Gastroesophageal sphincter (tissue), 4 donors: ENCODE measurements at regions not wholly inside any gene's neighbourhood (a gene's known extent, or its start where the extent isn't known, plus 50 kb on each side); places are given as distances from the start of the nearest gene placed in this dataset.

ENCODE experiments used
- ATAC-seq: fragments of 150-250 bp; one replicate; pipeline ENCODE4 v1.9.1; 2016; ENCODE audit warnings: mild to moderate bottlenecking, moderate library complexity
- H3K27ac ChIP-seq, 4 donors: fragments of 200-600 bp; sonication (generic) in 3 of 4; 1 replicate in 3 of 4; 2 replicates in 1 of 4; pipeline ENCODE4 v1.5.1; 2016 to 2019
- H3K27me3 ChIP-seq: fragments of 200-600 bp; sonication (generic); one replicate; pipeline ENCODE4 v1.5.1; 2019
- H3K36me3 ChIP-seq, 2 donors: fragments of 200-600 bp; sonication (generic); one replicate each; pipeline ENCODE4 v1.5.1; 2019; ENCODE audit warnings: control low read depth in 1 of 2
- H3K4me1 ChIP-seq, 3 donors: fragments of 200-600 bp; sonication (generic); 1 replicate in 2 of 3; 2 replicates in 1 of 3; pipeline ENCODE4 v1.5.1; 2016 to 2019; ENCODE audit warnings: control low read depth in 2 of 3
- H3K4me3 ChIP-seq, 2 donors: fragments of 200-600 bp; sonication (generic); one replicate each; pipeline ENCODE4 v1.5.1; 2019; ENCODE audit warnings: mild to moderate bottlenecking in 1 of 2, moderate library complexity in 1 of 2
- H3K9me3 ChIP-seq, 3 donors: fragments of 200-600 bp; sonication (generic); one replicate each; pipeline ENCODE4 v1.5.1; 2017 to 2019; ENCODE audit warnings: control low read depth in 2 of 3
- EP300 ChIP-seq: sonication (generic); formaldehyde crosslinking; IDR thresholded peaks from one replicate; pipeline ENCODE4 v1.6.1; 2017; ENCODE audit warnings: antibody characterized with exemption, mild to moderate bottlenecking
- POLR2A ChIP-seq, 2 donors: fragments of 450-650 bp; IDR thresholded peaks; one replicate each; pipeline ENCODE4 v1.6.1; 2017; ENCODE audit warnings: antibody characterized with exemption in 2 of 2, mild to moderate bottlenecking in 2 of 2, moderate library complexity in 1 of 2
- POLR2AphosphoS5 ChIP-seq: sonication (generic); formaldehyde crosslinking; IDR thresholded peaks from one replicate; pipeline ENCODE4 v1.6.1; 2017; ENCODE audit warnings: antibody characterized with exemption
- whole genome bisulfite sequencing, 2 donors: methylation state at CpG; one replicate each; pipeline ENCODE4 v1.1.5; 2018; ENCODE audit warnings: low coverage in 1 of 2; 5-methylcytosine and 5-hydroxymethylcytosine counted together
- TF ChIP-seq, protein P1 (sequence below), 4 experiments: fragments of 200-600 bp in 2 of 4; fragments of 450-650 bp in 2 of 4; sonication (generic) in 1 of 4; IDR thresholded peaks; one replicate each; pipeline ENCODE4 v1.5.1; 2017 to 2019; ENCODE audit warnings: antibody characterized with exemption in 4 of 4, mild to moderate bottlenecking in 2 of 4, moderate library complexity in 2 of 4

DNA sequence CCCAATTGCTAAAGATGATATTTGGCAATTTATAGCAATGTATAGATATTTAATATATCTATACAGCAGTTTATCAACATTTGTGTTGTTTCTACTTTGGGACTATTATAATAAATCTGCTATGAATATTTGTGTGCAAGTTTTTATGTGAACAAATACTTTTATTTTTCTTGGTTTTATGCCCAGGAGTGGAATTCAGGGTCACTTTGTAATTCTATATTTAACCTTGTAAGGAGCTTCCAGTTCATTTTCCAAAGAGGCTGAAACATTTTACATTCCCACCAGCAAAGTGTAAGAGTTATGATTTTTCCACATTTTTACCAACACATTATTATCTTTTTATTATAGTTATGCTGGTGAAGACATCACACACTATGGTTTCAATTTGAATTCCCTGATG lies 801.3 kb downstream of the PCDH18 start:
- H3K27ac ChIP-seq: no peak overlapping the region
- ATAC-seq: no peak
- H3K4me1 ChIP-seq: no peaks in the 10 kb centered on the region
- no peak overlapping the region for H3K4me3 ChIP-seq
- H3K27me3 ChIP-seq: no peaks in the 10 kb centered on the region
- no peaks in the 10 kb centered on the region for H3K36me3 ChIP-seq
- no peaks in the 10 kb centered on the region for H3K9me3 ChIP-seq
- TF ChIP-seq, protein P1, sequence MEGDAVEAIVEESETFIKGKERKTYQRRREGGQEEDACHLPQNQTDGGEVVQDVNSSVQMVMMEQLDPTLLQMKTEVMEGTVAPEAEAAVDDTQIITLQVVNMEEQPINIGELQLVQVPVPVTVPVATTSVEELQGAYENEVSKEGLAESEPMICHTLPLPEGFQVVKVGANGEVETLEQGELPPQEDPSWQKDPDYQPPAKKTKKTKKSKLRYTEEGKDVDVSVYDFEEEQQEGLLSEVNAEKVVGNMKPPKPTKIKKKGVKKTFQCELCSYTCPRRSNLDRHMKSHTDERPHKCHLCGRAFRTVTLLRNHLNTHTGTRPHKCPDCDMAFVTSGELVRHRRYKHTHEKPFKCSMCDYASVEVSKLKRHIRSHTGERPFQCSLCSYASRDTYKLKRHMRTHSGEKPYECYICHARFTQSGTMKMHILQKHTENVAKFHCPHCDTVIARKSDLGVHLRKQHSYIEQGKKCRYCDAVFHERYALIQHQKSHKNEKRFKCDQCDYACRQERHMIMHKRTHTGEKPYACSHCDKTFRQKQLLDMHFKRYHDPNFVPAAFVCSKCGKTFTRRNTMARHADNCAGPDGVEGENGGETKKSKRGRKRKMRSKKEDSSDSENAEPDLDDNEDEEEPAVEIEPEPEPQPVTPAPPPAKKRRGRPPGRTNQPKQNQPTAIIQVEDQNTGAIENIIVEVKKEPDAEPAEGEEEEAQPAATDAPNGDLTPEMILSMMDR (IDR thresholded peaks at IDR 0.05): no peak
- no peak for TF ChIP-seq POLR2AphosphoS5
- TF ChIP-seq EP300: no peak
- no peak for TF ChIP-seq POLR2A (IDR thresholded peaks at IDR 0.05)

DNA sequence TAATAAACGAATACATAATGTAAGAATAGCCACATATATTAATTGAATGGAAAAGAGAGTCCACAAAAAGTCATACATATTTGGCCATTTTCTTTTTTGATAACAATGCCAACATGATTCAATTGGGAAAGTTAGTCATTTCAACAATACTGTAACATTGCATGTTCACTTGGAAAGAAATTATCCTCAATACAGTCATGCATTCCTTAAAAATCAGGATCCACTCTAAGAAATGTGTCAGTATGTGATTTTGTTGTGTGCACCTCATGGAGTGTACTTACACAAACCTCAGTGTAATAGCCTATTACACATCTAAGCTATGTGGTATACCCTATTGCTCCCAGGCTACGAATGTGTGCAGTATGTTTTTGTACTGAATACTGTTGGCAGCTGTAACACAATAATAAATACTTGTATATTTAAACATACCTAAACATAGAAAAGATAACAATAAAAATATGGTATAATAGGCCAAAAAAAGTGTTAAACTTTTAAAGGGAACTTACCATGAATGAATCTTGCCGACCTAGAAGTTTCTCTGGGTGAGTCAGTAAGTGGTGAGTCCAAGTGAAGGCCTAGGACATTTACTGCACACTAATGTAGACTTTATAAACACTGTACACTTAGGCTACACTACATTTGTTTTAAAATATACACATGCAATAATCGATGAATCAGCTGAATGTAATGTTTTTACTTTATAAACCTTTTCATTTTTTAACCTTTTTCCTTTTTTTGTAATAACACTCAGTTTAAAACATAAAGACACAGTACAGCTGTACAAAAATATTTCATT lies 806.8 kb downstream of the PCDH18 start:
- H3K27me3 ChIP-seq: no peaks in the 10 kb centered on the region
- WGBS, 2 donors: 60 to 63% methylated on average over 4 of the region's 4 CpGs
- no peak overlapping the region for H3K27ac ChIP-seq
- H3K9me3 ChIP-seq: no peaks in the 10 kb centered on the region
- no peaks in the 10 kb centered on the region for H3K36me3 ChIP-seq
- TF ChIP-seq EP300 (no peak), POLR2AphosphoS5 (no peak), POLR2A (IDR thresholded peaks at IDR 0.05) (no peak)
- TF ChIP-seq, protein P1 (IDR thresholded peaks at IDR 0.05): no peak
- no peak overlapping the region for H3K4me3 ChIP-seq
- H3K4me1 ChIP-seq: no peaks in the 10 kb centered on the region
- no peak for ATAC-seq

DNA sequence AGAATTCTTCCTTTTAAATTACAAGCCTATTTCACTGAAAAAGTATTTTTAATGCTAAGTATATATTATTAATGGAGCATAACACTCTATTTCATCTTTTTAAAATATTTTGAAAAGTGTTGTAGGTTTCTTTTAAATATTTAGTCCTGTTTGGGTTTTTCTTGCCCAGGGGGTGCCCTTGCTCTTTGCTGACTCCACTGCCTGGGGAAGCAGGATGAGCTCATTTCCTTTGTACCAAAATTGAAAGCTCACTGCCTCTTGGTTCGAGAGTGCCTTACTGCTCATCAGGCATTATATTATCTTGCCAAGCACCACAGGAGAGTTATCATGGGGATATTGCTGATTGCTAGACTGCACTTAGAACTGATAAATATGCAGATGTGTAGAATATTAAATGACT lies 819.2 kb downstream of the PCDH18 start:
- H3K9me3 ChIP-seq: no peaks in the 10 kb centered on the region
- 23% methylated on average over 1 of the region's 1 CpG; no CpG with 5 or more reads in 1 of the 2 donors for WGBS, 2 donors
- no peak for TF ChIP-seq POLR2AphosphoS5
- TF ChIP-seq, protein P1 (IDR thresholded peaks at IDR 0.05): no peak
- no peak for TF ChIP-seq POLR2A (IDR thresholded peaks at IDR 0.05)
- no peak for TF ChIP-seq EP300
- ATAC-seq: no peak
- no peak overlapping the region for H3K27ac ChIP-seq
- H3K4me3 ChIP-seq: no peak overlapping the region
- H3K4me1 ChIP-seq: no peaks in the 10 kb centered on the region
- no peaks in the 10 kb centered on the region for H3K36me3 ChIP-seq
- no peaks in the 10 kb centered on the region for H3K27me3 ChIP-seq

DNA sequence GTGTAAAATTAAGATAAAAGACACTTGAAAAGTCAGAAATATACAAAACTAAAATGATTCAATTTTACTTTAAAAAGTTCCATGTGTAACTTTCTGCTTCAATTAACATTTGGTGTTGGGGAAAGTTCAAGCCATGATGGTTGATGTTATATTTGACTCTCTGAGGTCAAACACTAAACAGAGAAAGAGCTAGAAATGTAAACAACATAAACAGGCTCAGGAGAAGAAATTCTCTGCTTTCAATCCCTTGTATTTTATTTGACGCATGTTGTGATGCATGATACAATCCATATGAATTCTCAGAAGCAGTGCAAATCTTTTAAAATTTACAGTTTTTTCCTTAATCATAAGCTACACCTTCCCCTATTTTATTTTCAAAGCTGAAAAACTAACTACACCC lies 822.4 kb downstream of the PCDH18 start:
- WGBS, 2 donors: 50 to 57% methylated on average over 1 of the region's 1 CpG
- H3K27me3 ChIP-seq: no peaks in the 10 kb centered on the region
- no peak for TF ChIP-seq POLR2A (IDR thresholded peaks at IDR 0.05)
- TF ChIP-seq POLR2AphosphoS5: no peak
- TF ChIP-seq, protein P1 (IDR thresholded peaks at IDR 0.05): no peak
- no peak for TF ChIP-seq EP300
- H3K27ac ChIP-seq: no peak overlapping the region
- no peaks in the 10 kb centered on the region for H3K36me3 ChIP-seq
- no peaks in the 10 kb centered on the region for H3K4me1 ChIP-seq
- H3K9me3 ChIP-seq: no peaks in the 10 kb centered on the region
- ATAC-seq: no peak
- no peak overlapping the region for H3K4me3 ChIP-seq

DNA sequence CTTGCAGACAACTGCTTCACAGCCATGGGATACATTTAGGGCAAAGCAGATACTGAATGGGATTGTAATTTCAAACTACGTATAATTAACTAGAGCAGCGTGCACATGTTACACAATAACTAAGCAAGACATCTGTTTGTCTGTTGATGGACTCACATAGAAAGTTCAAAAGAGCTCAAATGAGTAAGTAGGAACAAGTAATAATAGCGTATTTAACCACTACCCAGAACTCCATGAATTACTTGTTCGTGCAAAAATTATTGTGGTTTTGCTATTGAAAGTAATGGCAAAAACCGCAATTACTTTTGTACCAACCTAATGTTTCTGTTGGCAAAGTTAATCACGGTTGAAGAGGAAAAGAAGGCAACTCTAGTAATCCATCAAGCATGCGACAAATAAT lies 825.4 kb downstream of the PCDH18 start:
- Histone ChIP-seq H3K27me3 (no peaks in the 10 kb centered on the region), H3K36me3 (no peaks in the 10 kb centered on the region), H3K4me3 (no peak overlapping the region), H3K4me1 (no peaks in the 10 kb centered on the region), H3K27ac (no peak overlapping the region), H3K9me3 (no peaks in the 10 kb centered on the region)
- no peak for ATAC-seq
- TF ChIP-seq EP300 (no peak), POLR2A (IDR thresholded peaks at IDR 0.05) (no peak), POLR2AphosphoS5 (no peak)
- TF ChIP-seq, protein P1 (IDR thresholded peaks at IDR 0.05): no peak
- WGBS, 2 donors: 92 to 93% methylated on average over 7 of the region's 7 CpGs
